HG02981 (cell line): ENCODE measurements at regions not wholly inside any gene's neighbourhood (a gene's known extent, or its start where the extent isn't known, plus 50 kb on each side); places are given as distances from the start of the nearest gene placed in this dataset.

Source experiments
- ATAC-seq: cut with Tn5 transposase; IDR thresholded peaks from one replicate; pipeline ENCODE4 v1.9.1; 2021; ENCODE audit warnings: mild to moderate bottlenecking, moderate library complexity; ENCODE audit not compliant: unreplicated experiment

- ATAC-seq, result no peak
These were observed 281.8 kb downstream of the RNF144B start for GRCh38 chr6:18668994-18669393.

GRCh38 chr6:18672852-18673251 is 285.7 kb downstream of the RNF144B start:
- ATAC-seq, result no peak

GRCh38 chr6:18674346-18674745 is 287.2 kb downstream of the RNF144B start:
- ATAC-seq, result no peak

- ATAC-seq, result no peak
These were observed 288.7 kb downstream of the RNF144B start for GRCh38 chr6:18675881-18676280.

- no peak for ATAC-seq
These were observed 289.4 kb downstream of the RNF144B start for GRCh38 chr6:18676548-18676947.

- ATAC-seq, result no peak
These were observed 293.7 kb downstream of the RNF144B start for GRCh38 chr6:18680842-18681241.

GRCh38 chr6:18681832-18682503 is 294.8 kb downstream of the RNF144B start:
- no peak for ATAC-seq

GRCh38 chr6:18684343-18684742 is 297.2 kb downstream of the RNF144B start:
- no peak for ATAC-seq

GRCh38 chr6:18692929-18693685 is 306.0 kb downstream of the RNF144B start:
- no peak for ATAC-seq

GRCh38 chr6:18693881-18694280 is 306.7 kb downstream of the RNF144B start:
- no peak for ATAC-seq

GRCh38 chr6:18703546-18703945 is 316.4 kb downstream of the RNF144B start:
- ATAC-seq, result no peak

- no peak for ATAC-seq
These were observed 320.7 kb downstream of the RNF144B start for GRCh38 chr6:18707714-18708439.

GRCh38 chr6:18712595-18712994 is 325.4 kb downstream of the RNF144B start:
- ATAC-seq, result no peak

- no peak for ATAC-seq
These were observed 332.9 kb downstream of the RNF144B start for GRCh38 chr6:18720075-18720474.

GRCh38 chr6:18724056-18724455 is 336.9 kb downstream of the RNF144B start:
- no peak for ATAC-seq

- ATAC-seq, result no peak
These were observed 338.3 kb downstream of the RNF144B start for GRCh38 chr6:18725449-18725848.

- ATAC-seq, result no peak
These were observed 346.9 kb downstream of the RNF144B start for GRCh38 chr6:18733921-18734550.

- no peak for ATAC-seq
These were observed 354.6 kb downstream of the RNF144B start for GRCh38 chr6:18741741-18742140.

- ATAC-seq, result no peak
These were observed 355.3 kb downstream of the RNF144B start for GRCh38 chr6:18742406-18742805.

- ATAC-seq, result no peak
These were observed 359.6 kb downstream of the RNF144B start for GRCh38 chr6:18746727-18747126.

- ATAC-seq, result no peak
These were observed 361.2 kb downstream of the RNF144B start for GRCh38 chr6:18748314-18748713.
